SIG-M5 (cell line): ENCODE measurements at regions not wholly inside any gene's neighbourhood (a gene's known extent, or its start where the extent isn't known, plus 50 kb on each side); places are given as distances from the start of the nearest gene placed in this dataset.
"Not testable (repeated sequence)": the region's sequence is repeated elsewhere in the genome, so short reads cannot be mapped to it uniquely, and the experiment has no call there.

Experiments used
- DNase-seq: peaks from one replicate; lab custom pipeline; 2025; lab: John Stamatoyannopoulos, UW

DNA sequence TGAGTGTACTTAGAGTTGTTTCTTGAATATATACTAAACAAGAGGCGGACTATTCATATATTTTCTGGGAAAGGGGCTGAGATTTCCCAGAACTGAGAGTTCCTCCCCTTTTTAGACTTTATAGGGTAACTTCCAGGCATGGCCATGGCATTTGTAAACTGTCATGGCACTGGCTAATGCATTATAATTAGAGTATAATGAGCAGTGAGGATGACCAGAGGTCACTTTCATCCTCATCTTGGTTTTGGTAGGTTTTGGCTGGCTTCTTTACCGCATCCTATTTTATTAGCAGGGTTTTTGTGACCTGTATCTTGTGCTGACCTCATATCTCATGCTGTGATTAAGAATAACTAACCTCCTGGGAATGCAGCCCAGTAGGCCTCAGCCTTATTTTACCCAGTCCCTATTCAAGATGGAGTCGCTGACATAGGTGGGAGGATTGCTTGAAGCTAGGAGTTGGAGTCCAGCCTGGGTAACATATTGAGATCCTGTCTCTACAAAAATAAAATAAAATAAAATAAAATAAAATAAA lies 91.4 kb downstream of the MOBP start:
- DNase-seq, result no peak

DNA sequence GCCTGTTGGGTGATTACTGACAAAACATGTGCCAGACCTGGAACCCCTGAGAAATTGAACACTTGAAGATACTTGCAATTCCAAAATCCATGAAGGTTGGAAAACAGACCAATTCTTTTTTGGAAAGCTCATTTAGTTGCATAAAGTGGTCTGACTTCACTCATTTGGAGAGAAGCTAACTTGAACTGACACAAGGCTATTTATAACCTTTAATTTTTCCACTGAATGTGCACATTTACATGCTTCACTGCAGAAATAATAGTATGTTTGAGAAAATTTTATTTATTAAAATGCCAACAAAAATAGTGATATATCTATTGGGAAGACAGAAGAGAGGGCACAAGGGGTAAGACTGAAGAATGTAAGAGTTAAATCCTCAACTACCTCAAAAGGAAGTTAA lies 92.1 kb downstream of the MOBP start:
- DNase-seq, result no peak

DNA sequence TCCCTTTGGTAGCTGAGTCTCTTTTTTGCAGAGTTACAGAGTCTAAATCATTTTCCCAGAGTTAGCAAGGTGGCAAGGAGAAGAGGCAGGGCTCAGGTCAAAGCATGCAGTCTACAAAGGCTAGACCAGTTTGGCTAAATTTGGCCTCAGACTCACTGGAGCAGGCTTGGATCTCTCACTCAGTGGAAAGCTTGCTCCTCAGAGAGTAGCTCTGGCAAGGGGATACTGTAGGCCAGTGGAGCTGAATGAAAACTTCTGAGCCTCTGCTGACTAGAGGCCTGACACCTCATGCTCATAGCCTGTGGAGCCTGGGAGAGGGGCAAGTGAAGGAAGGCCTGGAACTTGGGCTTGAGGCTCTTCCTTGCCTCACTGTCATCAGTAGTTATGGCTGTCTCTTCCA lies 101.0 kb downstream of the MOBP start:
- no peak for DNase-seq

DNA sequence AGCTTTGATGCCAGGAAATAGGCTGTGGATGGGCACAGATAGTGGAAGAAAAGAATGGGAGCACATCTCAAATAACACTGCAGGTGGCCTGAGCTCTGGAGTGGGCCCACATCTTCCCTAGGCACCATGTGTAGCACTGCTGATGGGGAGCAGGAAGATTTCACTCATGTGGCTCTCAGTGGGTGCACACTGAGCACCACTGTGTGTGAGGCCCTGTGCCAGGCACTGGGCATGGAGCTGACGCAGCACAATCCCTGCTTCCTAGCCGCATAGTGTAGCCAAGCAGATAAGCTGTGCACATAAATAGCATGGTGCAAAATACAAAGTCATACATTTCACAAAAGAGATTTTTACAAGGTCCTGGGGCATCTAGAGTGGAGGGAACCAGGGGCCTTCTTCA lies 101.6 kb downstream of the MOBP start:
- no peak for DNase-seq

DNA sequence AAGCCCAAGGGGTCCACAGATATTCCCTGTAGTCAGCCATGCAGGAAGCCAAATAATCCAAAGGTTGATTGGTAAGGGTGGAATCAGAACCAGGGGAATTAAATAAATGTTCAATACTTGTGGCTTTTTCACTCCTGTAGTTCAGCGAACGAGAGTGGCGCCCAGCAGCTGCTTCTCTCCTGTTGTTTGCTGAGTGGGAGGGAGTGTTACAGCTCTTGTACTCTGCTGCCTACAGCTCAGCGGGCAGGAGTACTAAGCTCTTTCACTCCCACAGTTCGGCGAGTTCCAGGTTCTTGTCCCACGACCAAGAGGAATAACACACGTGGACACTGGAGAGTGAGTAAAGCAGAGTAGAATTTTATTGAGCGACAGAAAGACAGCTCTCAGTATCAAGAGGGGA lies 105.9 kb downstream of the MOBP start:
- no peak for DNase-seq

DNA sequence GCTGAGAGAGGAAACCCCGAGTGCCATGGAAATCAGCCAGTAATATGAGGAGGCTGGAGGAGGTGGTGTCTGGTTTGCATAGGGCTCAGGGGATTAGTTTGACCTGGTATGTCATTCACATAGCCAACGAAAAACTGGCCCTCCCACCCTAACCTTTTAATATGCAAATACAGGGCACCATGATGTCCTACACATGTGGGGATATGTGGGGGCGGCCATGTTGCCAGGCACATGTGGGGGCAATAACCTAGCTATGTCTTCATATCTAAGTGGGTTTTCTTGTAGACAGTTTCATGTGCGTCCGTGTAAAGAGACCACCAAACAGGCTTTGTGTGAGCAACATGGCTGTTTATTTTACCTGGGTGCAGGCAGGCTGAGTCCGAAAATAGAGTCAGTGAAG lies 110.1 kb downstream of the MOBP start:
- no peak for DNase-seq

DNA sequence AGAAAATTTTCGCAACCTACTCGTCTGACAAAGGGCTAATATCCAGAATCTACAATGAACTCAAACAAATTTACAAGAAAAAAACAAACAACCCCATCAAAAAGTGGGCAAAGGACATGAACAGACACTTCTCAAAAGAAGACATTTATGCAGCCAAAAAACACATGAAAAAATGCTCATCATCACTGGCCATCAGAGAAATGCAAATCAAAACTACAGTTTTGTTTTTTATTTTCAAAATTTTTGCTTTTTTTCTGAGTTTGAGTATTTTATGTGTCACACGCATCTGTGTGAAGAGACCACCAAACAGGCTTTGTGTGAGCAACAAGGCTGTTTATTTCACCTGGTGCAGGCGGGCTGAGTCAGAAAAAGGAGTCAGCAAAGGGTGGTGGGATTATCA lies 118.7 kb downstream of the MOBP start:
- DNase-seq, result not testable (repeated sequence)

DNA sequence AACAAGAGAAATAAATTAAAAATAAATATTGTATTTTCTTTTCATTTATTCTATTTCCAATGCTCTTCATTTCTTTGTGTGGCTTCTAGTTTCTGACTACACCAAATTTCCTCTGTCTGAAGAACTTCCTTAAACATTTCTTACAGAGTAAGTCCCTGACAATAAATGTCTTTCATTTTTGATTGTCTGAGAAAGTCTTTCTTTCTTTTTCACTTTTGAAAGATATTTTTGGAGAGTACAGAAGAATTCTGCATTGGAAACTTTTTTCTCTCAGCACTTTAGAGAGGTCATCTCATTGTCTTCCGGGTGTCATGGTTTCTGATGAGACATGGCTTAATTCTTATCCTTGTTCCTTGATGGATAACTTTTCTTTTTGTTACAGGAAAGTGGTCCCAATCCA lies 119.6 kb downstream of the MOBP start:
- no peak for DNase-seq

DNA sequence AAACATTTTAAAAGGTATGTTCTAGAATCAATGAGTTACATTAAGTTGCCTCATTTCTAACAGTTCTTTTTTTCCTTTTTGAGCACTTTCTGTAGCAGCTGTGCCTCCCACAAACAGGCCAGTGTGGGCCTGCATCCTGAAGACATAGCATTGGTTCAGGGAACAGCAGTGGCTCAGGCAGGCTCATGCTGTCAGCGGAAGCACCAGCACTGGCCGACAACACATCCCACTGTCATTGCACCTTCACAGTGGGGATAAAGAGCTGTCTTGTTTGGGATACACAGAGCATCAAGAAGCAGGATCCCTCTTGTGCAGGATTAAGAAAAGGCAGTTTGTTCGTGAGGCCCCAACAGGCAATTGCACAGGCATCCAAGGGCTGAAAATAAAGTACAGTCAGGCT lies 123.3 kb downstream of the MOBP start:
- DNase-seq, result no peak

DNA sequence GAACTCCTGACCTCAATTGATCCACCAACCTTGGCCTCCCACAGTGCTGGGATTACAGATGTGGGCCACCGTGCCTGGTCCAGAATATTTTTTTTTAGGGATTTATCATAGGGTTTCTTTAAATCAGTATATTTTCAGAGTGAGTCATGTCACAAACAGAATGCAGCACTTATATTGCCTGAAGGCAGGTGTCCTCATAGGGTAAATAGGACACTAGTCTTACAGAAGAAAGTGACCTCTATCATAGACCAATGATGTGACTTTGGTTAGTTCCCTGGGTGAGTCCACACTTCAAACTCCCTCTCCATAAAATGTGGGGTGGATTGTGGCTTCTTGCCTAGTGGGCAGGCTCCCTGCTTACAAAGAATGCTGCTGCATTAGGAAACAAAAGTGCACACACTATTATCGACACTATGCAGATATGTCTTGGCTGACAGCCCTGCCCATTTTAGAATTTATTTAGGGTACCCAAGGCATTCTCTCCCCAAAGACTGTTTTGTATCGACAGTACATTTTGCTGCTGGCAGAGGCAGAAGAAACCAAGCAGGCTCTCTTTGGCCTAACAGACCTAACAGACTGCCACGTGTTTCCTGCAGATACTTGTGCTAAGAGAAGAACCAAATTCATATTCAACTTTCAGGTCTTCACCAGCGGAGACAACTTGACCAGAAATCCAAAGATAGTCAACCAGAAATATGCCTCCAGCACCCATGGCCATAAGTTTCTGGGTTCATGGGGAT lies 125.0 kb downstream of the MOBP start:
- DNase-seq, result no peak

DNA sequence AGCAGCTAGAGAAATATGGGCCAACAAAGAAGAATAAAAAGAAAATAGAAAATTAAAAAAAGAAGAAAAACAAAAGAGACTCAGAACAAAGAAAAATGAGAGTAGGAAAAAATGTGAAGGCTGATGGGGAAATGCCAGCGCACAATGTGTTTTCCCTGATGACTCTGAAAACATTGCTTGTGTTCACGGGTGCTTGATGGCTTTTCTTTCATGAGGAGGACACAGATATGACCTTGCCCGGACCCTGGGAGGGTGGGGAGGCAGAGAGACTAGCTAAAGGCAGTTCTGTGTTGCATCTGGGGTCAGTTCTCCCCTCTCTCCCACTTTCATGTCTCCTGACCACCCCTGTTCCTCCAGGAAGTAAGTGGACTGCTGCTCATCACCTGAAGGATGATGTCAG lies 125.9 kb downstream of the MOBP start:
- DNase-seq, result no peak

DNA sequence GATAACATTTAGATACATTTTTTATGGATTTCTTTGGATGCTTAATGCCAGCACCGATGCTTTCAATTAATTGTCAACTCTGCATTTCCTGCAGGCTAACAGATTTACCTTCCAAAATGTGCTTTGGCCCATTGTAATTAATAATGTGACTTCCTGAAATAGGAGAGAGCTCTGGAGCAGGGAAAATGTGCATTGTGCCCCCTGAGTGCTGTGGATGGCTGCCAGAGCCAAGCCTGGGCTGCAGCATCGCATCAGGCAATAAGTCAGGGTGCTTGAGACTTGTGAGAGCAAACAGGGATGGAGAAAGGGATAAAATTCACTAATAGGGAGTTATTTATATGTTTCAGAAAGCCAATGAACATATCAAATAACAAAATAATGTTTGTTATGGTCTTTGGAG lies 133.8 kb downstream of the MOBP start:
- DNase-seq, result no peak

DNA sequence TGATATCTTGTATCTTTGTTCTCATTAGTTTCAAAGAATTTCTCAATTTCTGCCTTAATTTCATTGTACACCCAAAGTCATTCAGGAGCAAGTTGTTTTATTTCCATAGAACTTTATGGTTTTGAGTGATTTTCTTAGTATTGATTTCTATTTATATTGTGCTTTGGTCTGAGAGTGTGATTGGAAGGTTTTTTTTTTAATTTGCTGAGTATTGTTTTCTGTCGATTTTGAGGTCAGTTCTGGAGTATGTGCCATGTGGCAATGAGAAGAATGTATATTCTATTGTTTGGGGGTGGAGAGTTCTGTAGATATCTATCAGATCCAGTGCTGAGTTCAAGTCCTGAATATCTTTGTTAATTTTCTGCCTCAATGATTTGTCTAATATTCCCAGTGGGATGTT lies 138.4 kb downstream of the MOBP start:
- DNase-seq, result no peak

DNA sequence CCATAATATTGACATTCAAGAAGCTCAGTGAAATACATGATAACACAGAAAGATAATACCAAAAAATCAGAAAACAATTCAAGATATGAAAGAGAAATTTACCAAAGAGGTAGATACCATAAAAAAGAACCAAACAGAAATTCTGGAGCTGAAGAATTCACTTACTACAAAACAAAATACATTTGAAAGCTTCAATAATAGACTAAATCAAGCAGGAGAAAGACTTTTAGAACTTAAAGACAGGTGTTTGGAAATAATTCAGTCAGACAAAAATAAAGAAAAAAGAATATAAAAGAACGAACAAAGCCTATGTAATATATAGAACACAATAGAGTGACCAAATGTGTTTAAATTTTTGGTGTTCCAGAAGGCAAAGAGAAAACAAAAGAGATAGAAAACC lies 158.7 kb downstream of the MOBP start:
- no peak for DNase-seq

DNA sequence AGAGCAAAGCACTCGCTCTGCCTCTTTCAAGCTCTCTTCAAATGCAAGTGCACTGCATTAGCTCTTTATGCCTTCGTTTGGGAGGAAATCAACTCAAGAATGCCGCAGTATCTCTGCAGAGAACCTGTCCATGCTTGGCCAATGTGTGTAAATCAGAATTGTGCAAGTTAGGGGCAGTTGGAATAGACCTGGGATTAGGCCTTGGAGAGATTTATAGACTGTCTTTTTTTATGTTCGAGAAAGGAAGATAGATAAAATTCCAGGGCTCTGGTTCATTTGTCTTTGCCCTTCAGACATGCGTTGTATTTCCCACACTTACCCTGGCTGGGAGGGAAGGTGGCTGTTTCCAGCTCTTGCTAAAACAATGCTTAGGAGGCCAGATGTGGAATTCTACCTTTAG lies 163.7 kb downstream of the MOBP start:
- no peak for DNase-seq

DNA sequence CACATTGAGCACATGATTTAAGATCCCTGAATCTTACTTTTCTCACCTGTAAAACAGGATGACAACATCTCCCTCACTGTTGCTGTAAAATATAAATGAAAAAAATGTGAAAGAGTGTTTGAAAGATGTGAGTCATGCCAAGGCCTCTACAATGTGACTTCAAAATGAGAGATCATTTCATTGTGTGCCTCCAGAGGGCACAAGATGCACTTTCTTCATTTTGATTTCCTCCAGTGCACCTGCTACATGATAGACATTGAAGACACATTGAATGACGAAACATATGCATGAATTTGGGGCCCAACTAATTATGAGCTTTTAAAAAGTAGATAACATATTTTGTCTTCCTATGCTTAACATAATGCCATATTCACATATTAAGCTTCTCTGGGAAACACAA lies 170.3 kb downstream of the MOBP start:
- DNase-seq, result no peak

DNA sequence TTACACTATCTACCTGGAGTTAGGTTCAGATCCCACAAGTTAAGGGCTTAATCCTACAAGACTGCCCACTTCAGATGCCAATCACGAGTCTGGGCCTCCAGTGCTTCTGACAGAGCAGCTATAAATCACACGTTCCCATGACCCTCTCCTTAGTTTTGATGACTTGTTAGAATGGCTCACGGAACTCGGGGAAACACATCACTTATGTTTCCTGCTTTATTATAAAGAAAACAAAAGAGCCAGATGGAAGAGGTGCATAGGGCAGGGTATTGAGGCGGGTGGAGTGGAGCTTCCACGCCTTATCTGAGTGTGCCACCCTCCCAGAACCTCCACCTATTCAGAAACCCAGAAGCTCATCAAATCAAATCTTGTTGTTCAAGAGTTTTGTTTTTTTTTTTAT lies 170.8 kb downstream of the MOBP start:
- no peak for DNase-seq

DNA sequence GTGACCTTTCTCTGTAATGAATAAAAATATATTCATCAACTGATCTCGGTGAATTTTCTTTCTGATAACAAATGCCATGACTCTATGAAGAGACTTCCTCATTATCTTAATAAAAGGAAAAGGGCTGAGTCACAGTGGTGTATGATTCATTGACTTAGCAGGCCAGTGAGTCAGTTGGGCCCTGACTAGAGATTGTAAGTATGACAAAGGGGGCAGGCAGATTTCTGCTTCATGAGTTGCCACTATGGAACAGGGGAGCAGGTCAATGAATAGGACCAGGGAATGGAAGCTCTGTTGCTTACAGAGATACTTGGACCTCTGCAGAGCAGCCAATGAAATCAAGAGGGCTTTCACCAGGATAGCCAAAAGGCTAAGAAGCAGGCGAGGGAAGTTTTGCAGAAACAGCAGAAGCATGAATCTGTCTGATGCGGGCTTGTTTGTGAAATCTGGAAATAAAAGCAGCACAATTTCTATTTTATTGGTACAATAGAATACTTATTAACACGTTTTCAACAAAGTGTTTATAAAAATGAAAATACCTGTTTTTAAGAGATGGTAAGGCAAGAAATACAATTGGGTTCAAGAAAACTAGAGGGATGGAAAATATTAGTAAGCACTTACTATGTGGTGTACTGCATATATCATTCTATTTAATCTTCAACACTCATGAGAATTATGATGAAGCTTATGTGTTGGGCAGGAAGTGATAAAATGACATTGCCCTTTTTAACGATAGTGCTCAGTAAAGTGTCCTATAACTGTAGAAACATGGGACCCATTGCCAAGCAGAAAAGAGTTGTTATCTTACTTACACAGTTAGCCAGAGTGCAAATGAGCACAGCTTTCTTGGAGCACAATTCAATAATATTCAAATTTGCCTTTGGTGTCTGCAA lies 169.8 kb upstream of the MYRIP start:
- peak; percentile 79 for DNase-seq

DNA sequence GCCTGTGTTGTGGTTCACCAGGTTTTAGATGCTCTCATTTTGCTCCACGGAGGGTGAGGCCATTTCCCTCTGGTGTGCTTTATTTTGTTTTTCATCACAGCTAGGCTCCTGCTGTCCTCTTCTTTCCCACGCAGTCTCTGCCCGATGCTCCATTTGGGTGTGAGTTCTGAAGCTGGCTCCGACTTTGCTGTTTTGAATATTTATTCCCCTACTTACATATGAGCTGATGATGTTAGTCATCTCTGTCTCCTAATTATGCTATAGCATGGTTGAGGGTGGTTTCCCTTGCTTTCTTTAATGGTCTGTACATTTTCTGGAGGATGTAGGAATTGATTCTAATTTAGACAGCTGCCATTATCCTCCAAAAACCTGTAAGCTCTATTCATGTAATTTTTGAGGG lies 168.1 kb upstream of the MYRIP start:
- DNase-seq, result no peak

DNA sequence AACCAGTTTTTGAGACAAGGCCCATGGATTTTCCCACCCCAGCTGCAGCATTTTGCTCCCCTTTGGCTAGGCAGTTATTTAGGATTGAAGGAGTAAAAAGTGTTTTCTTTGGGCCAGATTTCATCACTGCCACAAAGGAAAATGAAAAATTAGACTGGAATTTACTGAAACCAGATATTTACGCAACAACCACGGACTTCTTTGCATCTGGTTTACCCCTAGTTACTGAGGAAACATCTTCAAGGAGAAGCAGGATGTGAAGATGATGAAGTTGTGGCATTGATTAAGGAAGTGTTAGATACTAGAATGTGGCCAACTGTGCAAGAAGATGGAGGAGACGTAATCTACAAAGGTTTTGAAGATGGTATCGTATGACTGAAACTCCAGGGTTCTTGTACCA lies 165.2 kb upstream of the MYRIP start:
- peak; percentile 7 for DNase-seq

DNA sequence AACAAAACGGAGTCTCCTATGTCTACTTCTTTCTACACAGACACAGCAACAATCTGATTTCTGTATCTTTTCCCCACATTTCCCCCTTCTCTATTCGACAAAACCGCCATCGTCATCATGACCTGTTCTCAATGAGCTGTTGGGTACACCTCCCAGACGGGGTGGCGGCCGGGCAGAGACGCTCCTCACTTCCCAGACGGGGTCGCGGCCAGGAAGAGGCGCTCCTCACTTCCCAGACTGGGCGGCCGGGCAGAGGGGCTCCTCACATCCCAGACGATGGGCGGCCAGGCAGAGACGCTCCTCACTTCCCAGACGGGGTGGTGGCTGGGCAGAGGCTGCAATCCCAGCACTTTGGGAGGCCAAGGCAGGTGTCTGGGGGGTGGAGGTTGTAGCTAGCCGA lies 158.2 kb upstream of the MYRIP start:
- DNase-seq, result not testable (repeated sequence)

DNA sequence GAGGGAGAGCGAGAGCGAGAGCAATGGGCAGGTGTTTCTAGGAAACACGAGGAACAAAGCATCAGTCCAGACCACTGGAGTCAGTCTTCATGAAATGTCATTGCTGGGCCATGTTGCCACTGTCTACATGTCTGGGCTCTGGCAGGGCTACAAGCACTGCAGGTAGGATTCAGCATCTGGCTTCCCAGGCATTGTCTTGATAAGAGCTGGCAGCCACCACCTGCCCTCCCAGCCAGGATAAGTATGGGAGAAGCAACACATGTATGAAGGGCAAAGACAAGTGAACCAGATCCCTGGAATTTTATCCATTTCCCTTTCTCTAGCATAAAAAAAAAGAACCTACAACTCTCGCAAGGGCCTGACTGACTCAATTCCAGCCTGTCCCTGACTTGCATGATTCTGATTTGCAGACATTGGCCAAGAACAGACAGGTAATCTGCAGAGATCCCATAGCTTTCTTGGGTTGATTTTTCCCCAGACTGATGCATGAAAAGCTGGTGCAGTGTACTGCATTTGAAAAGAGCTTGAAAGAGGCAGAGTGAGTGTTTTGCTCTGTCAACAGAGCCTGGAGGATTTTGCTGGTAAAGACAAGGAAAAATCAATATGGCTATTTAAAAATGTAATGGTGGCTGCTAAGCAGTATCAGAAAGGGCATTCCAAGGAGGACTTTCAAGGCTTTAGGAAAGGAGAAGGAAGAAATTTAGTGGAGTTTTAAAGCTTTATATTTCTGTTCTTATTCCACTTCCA lies 157.2 kb upstream of the MYRIP start:
- DNase-seq, result no peak

DNA sequence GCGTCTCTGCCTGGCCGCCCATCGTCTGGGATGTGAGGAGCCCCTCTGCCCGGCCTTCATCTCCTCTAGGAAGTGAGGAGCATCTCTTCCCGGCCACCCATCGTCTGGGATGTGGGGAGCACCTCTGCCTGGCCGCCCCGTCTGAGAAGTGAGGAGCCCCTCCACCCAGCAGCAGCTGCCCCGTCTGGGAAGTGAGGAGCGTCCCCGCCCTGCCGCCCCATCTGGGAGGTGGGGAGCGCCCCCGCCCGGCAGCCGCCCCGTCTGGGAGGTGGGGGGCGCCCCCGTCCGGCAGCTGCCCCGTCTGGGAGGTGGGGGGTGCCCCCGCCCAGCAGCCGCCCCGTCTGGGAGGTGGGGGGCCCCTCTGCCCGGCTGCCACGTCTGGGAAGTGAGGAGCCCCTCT lies 153.7 kb upstream of the MYRIP start:
- not testable (repeated sequence) for DNase-seq
